ENCODE measurements at regions not wholly inside any gene's neighbourhood (a gene's known extent, or its start where the extent isn't known, plus 50 kb on each side); places are given as distances from the start of the nearest gene placed in this dataset.

DNA sequence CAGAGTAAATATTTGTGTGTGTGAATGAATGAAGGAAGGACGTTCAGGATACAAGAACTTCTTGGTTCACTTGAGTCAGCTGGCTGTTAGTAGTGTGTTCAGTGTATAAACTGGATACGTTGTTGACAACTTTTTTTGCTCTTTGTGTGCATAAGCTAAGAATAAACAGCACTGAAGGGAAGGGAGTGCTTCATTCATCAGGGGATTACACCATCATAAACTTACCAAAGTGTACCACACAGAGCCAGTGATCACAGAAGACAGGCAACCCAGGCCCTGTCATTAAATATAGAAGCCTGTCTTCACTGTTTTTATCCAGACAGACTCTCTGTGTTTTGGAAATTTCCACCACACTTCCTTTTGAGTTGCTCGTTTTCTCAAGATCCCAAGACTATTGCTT lies 55.5 kb upstream of the MEF2C start:
- no peak for DNase-seq

- no peak for DNase-seq
These were observed 54.4 kb upstream of the MEF2C start for GRCh38 chr5:88937406-88937805.

DNA sequence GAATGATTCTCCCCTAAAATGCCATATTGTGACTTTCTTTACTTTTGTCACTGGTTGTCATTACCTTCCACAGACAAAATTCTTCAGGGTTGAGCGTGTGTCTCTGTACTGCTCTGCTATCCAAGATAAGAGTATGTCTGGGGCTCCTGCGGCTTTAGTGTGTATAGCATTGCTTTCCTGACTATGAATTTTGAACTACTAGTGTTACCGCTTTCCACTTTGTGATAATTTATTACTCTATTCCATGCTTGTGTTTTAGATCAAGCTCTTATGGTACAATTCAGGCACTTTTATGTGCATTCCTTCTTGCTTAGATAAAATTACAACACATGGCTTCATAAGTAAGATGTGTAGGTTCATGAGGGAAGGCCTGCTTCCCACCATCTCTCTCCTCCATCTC lies 51.5 kb upstream of the MEF2C start:
- DNase-seq, result no peak
